OCI-LY7 (cell line): ENCODE measurements at regions not wholly inside any gene's neighbourhood (a gene's known extent, or its start where the extent isn't known, plus 50 kb on each side); places are given as distances from the start of the nearest gene placed in this dataset.
"Not testable (repeated sequence)": the region's sequence is repeated elsewhere in the genome, so short reads cannot be mapped to it uniquely, and the experiment has no call there.

Source experiments
- BruUV-seq: library from RNA; stranded (reverse); fragments of 400-500 nt; replicated peaks from 2 replicates; lab custom pipeline; 2021; lab: Mats Ljungman, UMichigan
- CTCF ChIA-PET: fragments of 300-600 bp; sonication (Branson Sonifier 250); formaldehyde crosslinking; loops from one replicate; lab custom pipeline; 2022; ENCODE audit warnings: antibody characterized with exemption; ENCODE audit not compliant: unreplicated experiment; lab: Charles Lee
- POLR2A ChIA-PET: fragments of 300-600 bp; sonication (Branson Sonifier 250); formaldehyde crosslinking; loops from one replicate; lab custom pipeline; 2022; ENCODE audit warnings: antibody characterized with exemption; lab: Charles Lee
- DNase-seq: peaks from one replicate; pipeline ENCODE4 v3.0.0-alpha.2; 2015; ENCODE audit warnings: low spot score
- H2AFZ ChIP-seq: fragments of 200-600 bp; sonication (generic), shearing (Covaris generic); 2 replicates; pipeline ENCODE4 v1.6.1; 2014; ENCODE audit warnings: mild to moderate bottlenecking, antibody characterized with exemption, low read length, moderate library complexity
- H3K27ac ChIP-seq: fragments of 200-600 bp; sonication (generic); 2 replicates; pipeline ENCODE4 v1.5.1; 2014; ENCODE audit warnings: mixed run types, low read depth, mild to moderate bottlenecking, moderate library complexity, low read length, inconsistent platforms; ENCODE audit not compliant: poor library complexity, severe bottlenecking
- H3K36me3 ChIP-seq: fragments of 200-600 bp; sonication (generic); 2 replicates; pipeline ENCODE4 v1.6.1; 2014; ENCODE audit warnings: mild to moderate bottlenecking, antibody characterized with exemption, low read length, moderate library complexity, mixed read lengths; ENCODE audit not compliant: insufficient read depth
- H3K4me1 ChIP-seq: fragments of 200-600 bp; sonication (generic); 2 replicates; pipeline ENCODE4 v1.5.1; 2014; ENCODE audit warnings: mild to moderate bottlenecking, low read length; ENCODE audit not compliant: insufficient read depth, poor library complexity, severe bottlenecking
- H3K4me2 ChIP-seq: fragments of 200-600 bp; sonication (generic); 2 replicates; pipeline ENCODE4 v1.6.1; 2014; ENCODE audit warnings: mild to moderate bottlenecking, low read length
- H3K4me3 ChIP-seq: fragments of 200-600 bp; sonication (generic); 2 replicates; pipeline ENCODE4 v1.5.1; 2014; ENCODE audit warnings: mild to moderate bottlenecking, low read depth, low read length; ENCODE audit not compliant: poor library complexity, severe bottlenecking
- H3K79me2 ChIP-seq: fragments of 200-600 bp; sonication (generic); 2 replicates; pipeline ENCODE4 v1.6.1; 2016; ENCODE audit warnings: low read depth, mild to moderate bottlenecking, low read length, moderate library complexity, mixed read lengths; ENCODE audit not compliant: insufficient read depth
- H3K9me2 ChIP-seq: fragments of 200-600 bp; sonication (generic); 2 replicates; pipeline ENCODE4 v1.6.1; 2016; ENCODE audit warnings: mild to moderate bottlenecking, low read length, mixed read lengths; ENCODE audit not compliant: insufficient read depth
- H3K9me3 ChIP-seq: fragments of 200-600 bp; sonication (generic); 2 replicates; pipeline ENCODE4 v1.6.1; 2014; ENCODE audit warnings: mild to moderate bottlenecking, mixed run types, low read length, mixed read lengths
- H4K20me1 ChIP-seq: fragments of 200-600 bp; sonication (generic); 2 replicates; pipeline ENCODE4 v1.6.1; 2014; ENCODE audit warnings: mild to moderate bottlenecking, antibody characterized with exemption, low read length, moderate library complexity, mixed read lengths; ENCODE audit not compliant: insufficient read depth
- EZH2phosphoT487 ChIP-seq: fragments of 200-600 bp; sonication (generic); IDR thresholded peaks from 2 replicates; pipeline ENCODE4 v1.6.1; 2018; ENCODE audit warnings: low read depth, borderline replicate concordance, mild to moderate bottlenecking, mixed run types, antibody characterized with exemption, low read length, moderate library complexity, mixed read lengths
- intact Hi-C: fragments of 100-400 bp; cut with micrococcal nuclease; formaldehyde crosslinking; loops from one replicate; pipeline ENCODE4 v1.10.0; 2022; ENCODE audit not compliant: unreplicated experiment
- TF ChIP-seq, protein P1 (sequence below): fragments of 200-600 bp; sonication (generic); conservative IDR thresholded peaks from 2 replicates; pipeline ENCODE4 v1.5.1; 2014; ENCODE audit warnings: mild to moderate bottlenecking, antibody characterized with exemption, low read length, moderate library complexity, mixed read lengths

- H3K4me1 ChIP-seq = no peaks in the 10 kb centered on the region
- CTCF ChIA-PET = no interaction called here
- H2AFZ ChIP-seq = no peak overlapping the region
- no TSS peak for BruUV-seq
- H3K9me3 ChIP-seq = no peaks in the 10 kb centered on the region
- POLR2A ChIA-PET = no interaction called here
- no peak for TF ChIP-seq EZH2phosphoT487
- TF ChIP-seq, protein P1, sequence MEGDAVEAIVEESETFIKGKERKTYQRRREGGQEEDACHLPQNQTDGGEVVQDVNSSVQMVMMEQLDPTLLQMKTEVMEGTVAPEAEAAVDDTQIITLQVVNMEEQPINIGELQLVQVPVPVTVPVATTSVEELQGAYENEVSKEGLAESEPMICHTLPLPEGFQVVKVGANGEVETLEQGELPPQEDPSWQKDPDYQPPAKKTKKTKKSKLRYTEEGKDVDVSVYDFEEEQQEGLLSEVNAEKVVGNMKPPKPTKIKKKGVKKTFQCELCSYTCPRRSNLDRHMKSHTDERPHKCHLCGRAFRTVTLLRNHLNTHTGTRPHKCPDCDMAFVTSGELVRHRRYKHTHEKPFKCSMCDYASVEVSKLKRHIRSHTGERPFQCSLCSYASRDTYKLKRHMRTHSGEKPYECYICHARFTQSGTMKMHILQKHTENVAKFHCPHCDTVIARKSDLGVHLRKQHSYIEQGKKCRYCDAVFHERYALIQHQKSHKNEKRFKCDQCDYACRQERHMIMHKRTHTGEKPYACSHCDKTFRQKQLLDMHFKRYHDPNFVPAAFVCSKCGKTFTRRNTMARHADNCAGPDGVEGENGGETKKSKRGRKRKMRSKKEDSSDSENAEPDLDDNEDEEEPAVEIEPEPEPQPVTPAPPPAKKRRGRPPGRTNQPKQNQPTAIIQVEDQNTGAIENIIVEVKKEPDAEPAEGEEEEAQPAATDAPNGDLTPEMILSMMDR = no peak
- DNase-seq = no peak
- intact Hi-C loops = no loop called here
- H3K27ac ChIP-seq = no peak overlapping the region
- no peak overlapping the region for H3K4me2 ChIP-seq
- no peak overlapping the region for H3K4me3 ChIP-seq
- H4K20me1 ChIP-seq = no peaks in the 10 kb centered on the region
- no peaks in the 10 kb centered on the region for H3K9me2 ChIP-seq
- H3K36me3 ChIP-seq = no peaks in the 10 kb centered on the region
- H3K79me2 ChIP-seq = no peaks in the 10 kb centered on the region
These were observed 281.1 kb upstream of the COL3A1 start for GRCh38 chr2:188693111-188693510.

DNA sequence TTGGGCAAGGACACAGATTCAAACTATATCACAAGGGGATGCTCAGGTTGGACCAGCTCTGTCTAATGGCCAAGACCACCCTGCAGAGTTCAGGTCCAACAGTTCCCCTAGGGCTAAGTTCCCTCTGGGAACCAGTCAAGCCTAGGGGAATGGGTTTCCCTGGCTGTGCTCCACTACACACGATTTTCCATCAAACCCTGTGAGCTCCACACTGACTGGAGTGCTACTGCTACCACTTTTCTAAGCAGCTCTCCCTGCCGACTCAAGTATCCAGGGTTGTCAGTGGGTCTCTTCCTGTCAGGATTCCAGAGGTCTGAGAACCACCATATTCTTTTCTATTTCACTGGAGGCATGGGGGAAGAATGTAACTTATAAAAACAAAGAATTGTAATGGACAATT is 280.4 kb upstream of the COL3A1 start:
- Histone ChIP-seq H4K20me1 (no peaks in the 10 kb centered on the region), H3K4me1 (no peaks in the 10 kb centered on the region), H3K36me3 (no peaks in the 10 kb centered on the region), H3K79me2 (no peaks in the 10 kb centered on the region), H2AFZ (no peak overlapping the region), H3K9me3 (no peaks in the 10 kb centered on the region), H3K4me2 (no peak overlapping the region), H3K27ac (no peak overlapping the region), H3K9me2 (no peaks in the 10 kb centered on the region), H3K4me3 (no peak overlapping the region)
- ChIA-PET CTCF (no interaction called here), POLR2A (no interaction called here)
- intact Hi-C loops = no loop called here
- TF ChIP-seq, protein P1 = no peak
- no peak for TF ChIP-seq EZH2phosphoT487
- no peak for DNase-seq
- no TSS peak for BruUV-seq

GRCh38 chr2:188695953-188696352 is 278.2 kb upstream of the COL3A1 start:
- ChIA-PET CTCF (no interaction called here), POLR2A (no interaction called here)
- intact Hi-C loops = no loop called here
- Histone ChIP-seq H3K79me2 (no peaks in the 10 kb centered on the region), H3K27ac (no peak overlapping the region), H3K9me3 (no peaks in the 10 kb centered on the region), H3K4me2 (no peak overlapping the region), H3K9me2 (no peaks in the 10 kb centered on the region), H3K4me1 (no peaks in the 10 kb centered on the region), H3K4me3 (no peak overlapping the region), H2AFZ (no peak overlapping the region), H4K20me1 (no peaks in the 10 kb centered on the region), H3K36me3 (no peaks in the 10 kb centered on the region)
- DNase-seq = no peak
- no TSS peak for BruUV-seq
- no peak for TF ChIP-seq EZH2phosphoT487
- TF ChIP-seq, protein P1 = no peak

- POLR2A ChIA-PET, H4K20me1 ChIP-seq, H3K9me2 ChIP-seq, H3K4me1 ChIP-seq, H3K79me2 ChIP-seq, H3K27ac ChIP-seq, H3K4me2 ChIP-seq, DNase-seq, BruUV-seq, H3K4me3 ChIP-seq, H2AFZ ChIP-seq, H3K9me3 ChIP-seq, CTCF ChIA-PET, intact Hi-C loops, H3K36me3 ChIP-seq: not testable (repeated sequence)
These were observed 276.0 kb upstream of the COL3A1 start for GRCh38 chr2:188698151-188698550.
